GM12878 (cell line): ENCODE measurements at regions not wholly inside any gene's neighbourhood (a gene's known extent, or its start where the extent isn't known, plus 50 kb on each side); places are given as distances from the start of the nearest gene placed in this dataset.
"Not testable (repeated sequence)": the region's sequence is repeated elsewhere in the genome, so short reads cannot be mapped to it uniquely, and the experiment has no call there.

ENCODE experiments used
- EGR1 ChIP-seq, 2 experiments: IDR thresholded peaks; 1 replicate in 1 of 2; 2 replicates in 1 of 2; pipeline ENCODE4 v1.6.1; 2011 to 2012; ENCODE audit warnings: low read depth in 2 of 2, low read length in 2 of 2, borderline replicate concordance in 1 of 2, mild to moderate bottlenecking in 1 of 2, moderate library complexity in 1 of 2
- EZH2 ChIP-seq: IDR thresholded peaks from 2 replicates; pipeline ENCODE4 v1.6.1; 2012; ENCODE audit warnings: low read depth, mild to moderate bottlenecking, control low read depth, inconsistent platforms, low read length, borderline replicate concordance; ENCODE audit not compliant: control insufficient read depth
- JUND ChIP-seq: IDR thresholded peaks from 2 replicates; pipeline ENCODE4 v1.6.1; 2012; ENCODE audit warnings: low read depth, mild to moderate bottlenecking, low read length, improper control_type of control experiment, moderate library complexity
- MAX ChIP-seq: IDR thresholded peaks from 2 replicates; pipeline ENCODE4 v1.6.1; 2012; ENCODE audit warnings: low read depth, low read length, improper control_type of control experiment
- MYC ChIP-seq: IDR thresholded peaks from 2 replicates; pipeline ENCODE4 v1.6.1; 2011; ENCODE audit warnings: mild to moderate bottlenecking, low read length, moderate library complexity, inconsistent platforms; ENCODE audit not compliant: insufficient read depth, insufficient replicate concordance, insufficient read length, severe bottlenecking
- TCF7 ChIP-seq: IDR thresholded peaks from 2 replicates; pipeline ENCODE4 v1.6.1; 2014; ENCODE audit warnings: antibody characterized with exemption, borderline replicate concordance
- ZNF217 ChIP-seq: fragments of 450-650 bp; IDR thresholded peaks from 2 replicates; pipeline ENCODE4 v1.6.1; 2017; ENCODE audit warnings: antibody characterized with exemption, mild to moderate bottlenecking
- TF ChIP-seq, protein P1 (sequence below), 3 experiments: IDR thresholded peaks in 2 of 3; conservative IDR thresholded peaks in 1 of 3; 2 replicates each; pipeline ENCODE4 v1.5.1; 2011; ENCODE audit warnings: low read depth in 3 of 3, low read length in 3 of 3, mild to moderate bottlenecking in 3 of 3, control low read depth in 2 of 3, moderate library complexity in 2 of 3, inconsistent platforms in 1 of 3, mixed read lengths in 1 of 3; ENCODE audit not compliant: control insufficient read depth in 2 of 3, insufficient read depth in 1 of 3; ENCODE audit errors: extremely low read depth in 1 of 3

- not testable (repeated sequence) for TF ChIP-seq MAX; EGR1 (IDR thresholded peaks at IDR 0.05; ENCODE audit: borderline replicate concordance in 1 of 2, low read depth in 2 of 2, low read length in 2 of 2); TCF7; MYC; ZNF217; EZH2; JUND
- TF ChIP-seq, protein P1, sequence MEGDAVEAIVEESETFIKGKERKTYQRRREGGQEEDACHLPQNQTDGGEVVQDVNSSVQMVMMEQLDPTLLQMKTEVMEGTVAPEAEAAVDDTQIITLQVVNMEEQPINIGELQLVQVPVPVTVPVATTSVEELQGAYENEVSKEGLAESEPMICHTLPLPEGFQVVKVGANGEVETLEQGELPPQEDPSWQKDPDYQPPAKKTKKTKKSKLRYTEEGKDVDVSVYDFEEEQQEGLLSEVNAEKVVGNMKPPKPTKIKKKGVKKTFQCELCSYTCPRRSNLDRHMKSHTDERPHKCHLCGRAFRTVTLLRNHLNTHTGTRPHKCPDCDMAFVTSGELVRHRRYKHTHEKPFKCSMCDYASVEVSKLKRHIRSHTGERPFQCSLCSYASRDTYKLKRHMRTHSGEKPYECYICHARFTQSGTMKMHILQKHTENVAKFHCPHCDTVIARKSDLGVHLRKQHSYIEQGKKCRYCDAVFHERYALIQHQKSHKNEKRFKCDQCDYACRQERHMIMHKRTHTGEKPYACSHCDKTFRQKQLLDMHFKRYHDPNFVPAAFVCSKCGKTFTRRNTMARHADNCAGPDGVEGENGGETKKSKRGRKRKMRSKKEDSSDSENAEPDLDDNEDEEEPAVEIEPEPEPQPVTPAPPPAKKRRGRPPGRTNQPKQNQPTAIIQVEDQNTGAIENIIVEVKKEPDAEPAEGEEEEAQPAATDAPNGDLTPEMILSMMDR (IDR thresholded peaks at IDR 0.05 in 2 of 3, conservative IDR thresholded peaks at IDR 0.05 in 1 of 3; ENCODE audit: control insufficient read depth in 2 of 3, extremely low read depth in 1 of 3, insufficient read depth in 1 of 3, low read depth in 3 of 3, low read length in 3 of 3) = not testable (repeated sequence)
Observed at GRCh38 chr9:62810318-62810717, 1620.5 kb downstream of the SPATA31A7 start.
